GM21619 (cell line): ENCODE measurements at regions not wholly inside any gene's neighbourhood (a gene's known extent, or its start where the extent isn't known, plus 50 kb on each side); places are given as distances from the start of the nearest gene placed in this dataset.

Experiments used
- ATAC-seq: cut with Tn5 transposase; IDR thresholded peaks from one replicate; pipeline ENCODE4 v1.9.1; 2021; ENCODE audit not compliant: unreplicated experiment

DNA sequence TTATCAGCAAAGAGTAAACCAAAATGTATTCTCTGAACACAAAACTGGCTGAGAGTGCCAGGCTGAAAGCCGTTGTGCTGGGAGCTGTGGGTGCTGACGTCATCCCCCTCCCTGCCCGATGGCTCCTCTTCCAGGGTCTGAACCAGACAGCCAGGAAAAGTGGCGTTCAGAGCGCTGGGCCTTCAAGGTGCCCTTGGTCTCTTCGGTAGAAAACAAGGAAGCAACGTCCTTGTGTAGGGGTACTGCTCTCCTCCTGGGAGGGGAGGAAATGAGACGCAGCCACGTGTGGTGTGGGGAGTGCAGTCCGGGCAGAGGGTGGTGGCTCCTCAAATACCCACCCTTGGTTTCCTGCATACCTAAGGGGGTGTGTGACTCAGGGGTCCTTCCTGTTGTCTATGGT is 394.7 kb downstream of the SEC14L1 start:
- no peak for ATAC-seq

DNA sequence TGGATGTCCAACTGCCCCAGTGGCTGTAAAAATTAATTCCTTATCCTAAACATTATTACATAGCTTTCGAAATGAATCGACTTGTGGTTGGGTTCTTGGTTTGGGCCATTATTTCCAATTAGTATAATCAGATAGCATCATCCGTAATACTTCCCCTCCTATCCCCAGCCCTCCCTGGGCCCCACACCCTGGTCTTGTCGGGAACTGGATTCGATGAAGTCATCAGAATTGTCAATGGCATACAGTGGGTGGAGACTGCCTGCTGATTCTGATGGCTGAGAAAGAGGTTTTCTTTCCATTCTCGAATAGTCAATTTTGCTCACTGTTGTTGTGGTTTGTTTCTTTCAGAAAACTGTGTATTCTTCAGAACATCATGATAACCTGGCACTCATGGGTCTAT is 395.1 kb downstream of the SEC14L1 start:
- ATAC-seq, result no peak

DNA sequence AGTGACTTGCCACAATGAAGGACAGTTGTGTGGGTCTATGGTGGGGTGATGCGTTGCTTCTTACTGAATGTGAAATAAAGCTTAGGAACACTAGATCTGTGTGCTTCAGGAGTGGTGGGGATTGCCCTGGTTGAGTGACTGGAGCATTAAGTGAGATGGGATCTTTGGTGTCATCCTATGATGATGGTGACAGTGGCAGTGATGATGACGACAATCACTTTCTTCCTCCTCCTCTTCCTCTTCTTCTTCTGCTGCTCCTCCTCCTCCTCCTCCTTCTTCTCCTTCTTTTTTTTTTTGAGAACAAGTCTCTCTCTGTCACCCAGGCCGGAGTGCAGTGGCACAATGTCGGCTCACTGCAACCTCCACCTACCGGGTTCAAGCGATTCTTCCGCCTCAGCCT is 396.8 kb downstream of the SEC14L1 start:
- no peak for ATAC-seq

DNA sequence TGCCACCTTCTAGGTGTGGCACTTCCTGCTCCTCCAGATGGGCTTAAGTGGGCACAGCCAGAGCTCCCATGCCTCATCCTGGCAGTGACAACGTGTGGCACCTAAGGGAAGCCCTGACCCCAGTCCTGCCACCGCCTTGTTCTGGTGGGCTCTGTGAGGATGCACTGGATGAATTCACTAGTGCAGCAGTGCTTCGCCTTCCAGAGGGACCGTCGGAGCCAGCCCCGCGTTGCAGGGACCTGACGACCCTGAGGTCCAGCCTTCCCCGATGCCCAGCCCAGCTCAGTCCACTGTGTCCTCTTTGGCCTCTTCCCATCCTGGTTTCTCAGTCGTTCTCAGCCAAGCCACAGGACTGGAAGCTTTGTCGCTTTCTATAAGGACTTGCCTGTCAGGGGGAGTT is 399.8 kb downstream of the SEC14L1 start:
- ATAC-seq, result no peak

DNA sequence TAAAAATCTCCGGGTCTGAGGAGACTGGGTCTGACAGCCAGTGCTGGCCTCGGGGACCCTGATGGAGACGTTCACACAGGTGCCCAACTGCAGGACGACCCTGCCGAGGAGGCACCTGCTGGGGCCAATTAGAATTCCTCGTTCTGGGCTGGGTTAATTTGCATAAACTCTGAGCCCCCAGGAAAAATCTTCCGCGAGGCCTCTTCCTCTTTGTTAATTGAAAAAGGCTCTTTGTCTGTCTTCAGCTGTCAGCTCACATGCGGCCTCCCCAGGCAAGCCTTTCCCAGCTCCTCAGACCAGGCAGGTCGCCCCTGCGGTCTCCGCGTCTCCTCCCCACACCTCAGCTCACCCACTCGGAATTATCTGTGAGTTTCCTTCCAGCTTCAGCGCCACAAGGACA is 400.2 kb downstream of the SEC14L1 start:
- no peak for ATAC-seq

DNA sequence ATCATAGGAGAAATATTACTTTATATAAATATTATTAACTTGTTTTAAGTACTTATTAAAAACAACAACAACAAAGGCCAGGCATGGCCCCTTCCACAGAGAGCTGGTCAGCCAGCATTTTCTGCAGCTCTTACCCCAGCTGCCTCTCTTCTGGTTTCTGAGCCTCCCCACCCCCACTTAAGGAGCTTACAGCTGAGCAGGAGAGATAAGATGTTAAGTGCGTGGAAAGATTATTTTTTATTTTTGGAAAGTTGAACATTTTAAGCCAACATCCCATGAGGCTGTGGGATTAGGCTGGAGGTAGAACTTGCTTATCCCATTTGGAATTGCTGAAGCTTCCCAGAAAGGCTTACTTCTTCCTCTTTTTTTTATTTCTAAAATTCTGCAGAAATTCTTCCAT is 401.2 kb downstream of the SEC14L1 start:
- ATAC-seq, result no peak

DNA sequence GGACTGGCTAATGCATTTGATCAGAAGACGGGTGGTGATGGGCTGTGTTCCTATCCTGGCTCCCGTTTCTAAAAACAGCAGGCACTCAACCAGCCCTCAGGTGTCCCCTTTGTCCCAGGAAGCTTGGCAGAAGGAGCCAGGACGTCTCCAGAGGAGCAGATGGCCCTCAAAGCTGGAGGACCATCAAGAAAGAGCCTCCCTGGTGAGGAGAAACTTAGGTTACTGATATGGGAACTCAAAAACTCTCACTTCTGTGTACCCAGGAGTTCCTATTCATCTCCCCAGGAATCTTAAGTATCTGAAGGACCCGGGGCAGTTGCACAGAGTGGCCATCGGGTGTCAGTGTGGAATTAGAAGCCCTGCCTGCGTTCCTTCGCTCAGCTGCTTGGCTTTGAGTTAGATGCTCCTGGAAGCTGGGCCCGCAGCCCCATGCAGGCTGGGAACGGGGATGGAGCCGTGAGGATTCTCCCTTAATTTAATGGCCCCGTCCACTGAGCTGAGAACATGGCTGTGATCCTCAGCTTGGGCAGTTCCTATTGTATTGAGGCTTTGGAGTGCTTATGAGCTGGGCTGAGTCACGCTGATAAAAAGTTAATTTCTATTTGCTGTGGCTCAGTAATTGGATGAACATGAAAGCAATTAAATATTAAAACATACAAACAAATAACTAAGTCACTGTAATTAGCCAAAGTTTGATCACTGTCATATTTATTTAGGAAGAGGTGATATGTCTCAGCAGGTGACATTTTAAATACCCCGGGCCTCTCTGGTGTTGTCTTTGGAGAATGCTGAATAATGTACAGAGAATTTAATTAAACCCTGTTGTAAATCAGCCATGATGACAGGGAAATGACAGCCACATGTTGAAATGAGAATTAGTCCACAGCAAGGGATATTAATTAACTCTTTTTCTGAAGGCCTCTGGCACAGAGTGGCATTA is 402.1 kb downstream of the SEC14L1 start:
- ATAC-seq, result no peak

DNA sequence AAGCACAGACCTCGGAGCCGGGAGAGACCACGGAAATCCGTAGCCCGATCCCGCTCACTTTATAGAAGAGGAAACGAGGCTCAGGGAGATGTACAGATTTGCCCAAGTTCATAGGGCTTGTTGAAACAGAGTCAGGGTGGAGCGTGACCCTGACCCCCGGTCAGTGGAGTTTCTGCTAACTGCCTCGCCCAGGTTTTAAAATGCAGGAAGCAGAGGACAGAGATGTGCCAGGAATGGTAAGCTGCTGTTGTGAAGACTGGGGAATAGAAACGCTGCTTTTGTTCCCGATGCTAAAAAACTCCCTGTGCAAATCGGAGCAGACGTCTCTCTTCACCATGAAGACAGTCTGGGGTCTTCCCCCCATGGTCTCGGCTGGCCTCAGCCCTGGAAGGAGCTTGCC is 403.0 kb downstream of the SEC14L1 start:
- no peak for ATAC-seq

DNA sequence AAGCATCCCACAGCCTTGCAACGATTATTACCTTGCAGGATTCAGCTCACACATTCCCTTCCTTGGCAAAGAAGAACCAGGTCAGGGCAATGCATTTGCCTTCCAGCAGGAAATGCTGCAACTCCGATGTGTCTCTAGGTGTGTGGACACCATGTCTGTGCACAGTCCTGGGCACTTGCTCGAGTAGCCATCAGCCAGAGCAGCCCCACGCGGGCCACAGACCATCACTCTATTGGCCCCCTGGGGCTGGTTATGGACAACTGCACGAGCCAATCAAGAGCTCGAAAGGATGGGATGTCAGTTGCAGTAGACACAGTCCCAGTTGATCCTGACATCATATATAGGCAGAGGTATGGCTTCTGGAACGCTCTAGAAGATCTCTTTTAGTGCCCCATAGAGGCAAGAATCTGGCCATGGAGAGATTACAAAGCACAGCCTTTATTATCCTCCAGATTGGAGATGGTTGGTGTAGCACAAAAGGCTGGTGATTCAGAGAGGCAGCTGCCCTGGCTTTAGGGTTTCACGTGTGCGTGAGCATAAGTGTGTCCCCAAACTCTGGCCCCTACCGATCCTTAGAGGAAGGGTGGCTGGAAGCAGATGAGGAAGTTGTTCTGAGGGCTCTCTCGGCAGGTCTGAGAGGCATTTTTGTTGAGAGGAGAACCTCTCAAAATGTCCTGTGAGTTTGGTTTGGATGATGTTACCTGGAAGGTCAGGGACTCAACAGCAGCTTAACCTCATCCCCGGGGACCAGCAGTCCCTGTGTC is 403.8 kb downstream of the SEC14L1 start:
- ATAC-seq, result no peak

DNA sequence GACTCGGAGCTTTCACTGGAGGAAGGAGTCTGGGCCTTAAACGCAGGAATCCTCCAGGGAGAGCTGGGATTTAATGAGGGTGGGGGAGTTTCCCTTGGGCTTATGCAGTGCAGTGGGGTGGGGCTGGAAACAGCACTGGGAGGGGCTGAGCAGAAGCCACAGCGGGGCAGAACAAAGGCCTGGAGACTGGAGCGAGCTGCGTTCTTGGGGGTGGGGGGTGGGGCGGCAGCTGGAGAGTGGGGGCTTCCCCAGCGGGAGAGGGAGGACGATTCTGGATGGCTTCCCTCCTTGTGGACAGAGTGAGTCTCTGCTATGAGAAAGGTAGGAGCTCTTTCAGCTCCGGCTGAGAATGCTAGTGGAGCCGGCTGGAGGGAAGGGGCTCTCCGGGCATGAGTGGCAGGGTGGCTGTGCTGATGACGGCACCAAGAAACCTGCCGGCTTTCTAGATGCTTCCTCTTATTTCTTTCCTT is 406.0 kb downstream of the SEC14L1 start:
- no peak for ATAC-seq

DNA sequence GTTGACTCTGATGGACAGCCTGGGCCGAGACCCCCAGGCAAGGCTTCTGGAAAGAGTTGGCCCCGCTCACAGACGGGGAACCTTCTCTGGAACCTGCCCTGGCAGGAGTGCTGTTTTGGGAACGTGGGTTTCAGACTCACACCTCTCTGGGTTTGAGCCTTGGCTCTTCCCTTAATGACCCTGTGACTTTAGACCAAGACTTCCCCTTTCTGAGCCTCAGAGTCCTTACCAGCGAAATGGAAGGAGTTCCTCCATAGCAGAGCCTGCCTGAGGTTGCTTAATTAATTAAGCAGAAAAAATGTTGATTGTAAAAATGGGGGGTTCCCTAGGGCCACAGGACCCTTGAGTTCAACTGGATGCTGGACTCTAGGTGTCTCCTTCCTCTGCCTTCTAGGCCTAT is 408.2 kb downstream of the SEC14L1 start:
- no peak for ATAC-seq

DNA sequence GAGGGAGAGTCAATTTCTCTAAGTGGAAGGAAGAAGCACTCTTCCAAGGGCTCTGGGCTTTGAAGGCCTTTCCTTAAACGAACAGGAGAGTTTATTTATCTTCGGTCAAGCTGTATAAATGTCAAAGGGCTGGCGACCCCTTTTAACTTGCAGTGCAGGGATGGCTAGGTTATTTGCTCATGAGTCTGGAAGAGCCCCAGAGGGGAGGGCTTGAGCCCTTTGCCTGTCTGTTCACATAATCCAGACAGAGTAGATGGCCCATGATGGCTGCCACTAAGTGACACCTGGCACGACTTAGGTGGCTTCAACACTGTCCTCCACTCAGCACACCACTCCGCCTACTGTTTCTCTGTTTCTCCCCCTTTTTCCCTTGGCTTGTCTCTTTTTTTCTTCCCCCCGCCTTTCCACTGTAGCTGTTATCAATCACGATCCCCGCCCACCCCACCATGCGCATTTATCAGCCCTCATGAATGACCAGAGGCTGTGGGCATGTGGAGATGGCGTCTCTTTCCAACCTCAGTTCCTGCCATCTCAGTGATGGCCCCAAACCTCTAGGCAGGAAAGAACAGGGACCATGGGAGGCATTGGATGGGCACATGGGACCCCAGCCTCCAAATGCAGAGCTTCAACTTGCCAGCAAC is 408.7 kb upstream of the TNRC6C start:
- no peak for ATAC-seq

DNA sequence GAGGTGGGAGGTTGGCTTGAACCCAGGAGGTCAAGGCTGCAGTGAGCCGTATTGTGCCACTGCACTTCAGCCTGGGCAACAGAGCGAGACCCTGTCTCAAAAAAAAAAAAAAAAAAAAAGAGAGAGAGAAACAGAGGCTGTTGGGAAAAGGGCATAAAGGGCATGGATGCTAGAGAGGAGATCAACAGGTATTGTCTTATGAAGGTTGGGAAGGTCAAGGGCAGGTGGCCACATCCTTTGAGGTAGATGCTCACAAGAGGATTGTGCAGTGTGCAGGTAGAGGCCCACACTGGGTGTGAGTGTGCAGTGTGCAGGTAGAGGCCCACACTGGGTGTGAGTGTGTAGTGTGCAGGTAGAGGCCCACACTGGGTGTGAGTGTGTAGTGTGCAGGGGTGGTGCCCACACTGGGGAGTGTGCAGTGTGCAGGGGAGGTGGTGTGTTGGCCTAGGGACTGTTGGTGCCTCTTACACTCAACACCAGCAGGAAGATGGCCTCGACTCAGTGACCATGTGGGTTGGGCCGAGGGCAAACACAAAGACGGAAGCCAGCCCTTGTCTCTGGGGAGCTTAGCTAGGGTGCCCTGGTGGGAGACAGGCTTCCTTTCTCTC is 404.9 kb upstream of the TNRC6C start:
- ATAC-seq, result no peak

DNA sequence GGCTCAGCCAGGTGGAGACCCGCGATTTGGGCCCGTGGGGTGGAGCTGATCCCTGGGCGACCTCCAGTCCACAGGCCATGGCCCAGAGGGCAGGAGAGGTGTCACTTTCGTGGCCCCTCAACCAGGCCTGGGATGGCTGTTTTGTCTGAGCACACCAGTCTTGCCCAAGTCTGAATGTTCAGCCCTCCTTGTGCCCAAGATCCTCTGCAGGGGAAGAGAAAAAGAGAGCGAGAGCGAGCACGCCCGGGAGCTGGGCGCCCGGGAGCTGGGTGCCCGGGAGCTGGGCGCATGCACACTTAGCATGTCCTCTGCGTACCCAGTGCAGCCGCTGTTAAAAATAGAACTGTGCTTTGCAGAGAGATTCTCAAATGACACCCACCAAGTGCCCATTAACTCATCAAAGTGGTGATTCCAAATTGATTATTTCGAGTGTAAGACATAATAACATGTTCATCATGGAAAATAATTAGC is 403.3 kb upstream of the TNRC6C start:
- no peak for ATAC-seq

DNA sequence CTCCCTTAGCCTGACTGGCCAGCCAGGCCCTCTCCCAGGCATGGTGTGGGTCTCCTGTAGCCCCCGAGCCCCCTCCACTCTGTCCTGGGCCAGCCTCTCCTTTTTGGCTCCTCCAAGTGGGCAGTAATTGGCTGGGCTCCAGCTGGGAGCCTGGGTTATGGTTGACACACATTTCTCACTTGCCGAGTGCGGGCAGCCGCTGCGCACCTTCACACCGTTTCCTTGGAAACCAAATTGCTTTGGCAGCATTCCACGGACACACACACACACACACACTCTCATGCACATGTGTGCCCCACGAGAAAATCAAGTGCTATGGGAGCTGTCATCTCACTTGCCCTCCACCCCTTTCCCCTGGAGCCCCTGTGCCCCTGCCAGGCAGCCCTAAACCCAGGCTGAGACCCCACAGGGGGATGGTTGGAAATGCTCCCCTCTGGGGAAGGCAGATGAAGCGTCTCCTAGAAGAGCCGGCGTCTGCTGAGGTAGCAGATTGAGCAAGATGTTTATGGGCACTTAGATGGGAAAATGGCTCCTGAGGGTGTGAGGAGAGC is 402.7 kb upstream of the TNRC6C start:
- ATAC-seq, result no peak

DNA sequence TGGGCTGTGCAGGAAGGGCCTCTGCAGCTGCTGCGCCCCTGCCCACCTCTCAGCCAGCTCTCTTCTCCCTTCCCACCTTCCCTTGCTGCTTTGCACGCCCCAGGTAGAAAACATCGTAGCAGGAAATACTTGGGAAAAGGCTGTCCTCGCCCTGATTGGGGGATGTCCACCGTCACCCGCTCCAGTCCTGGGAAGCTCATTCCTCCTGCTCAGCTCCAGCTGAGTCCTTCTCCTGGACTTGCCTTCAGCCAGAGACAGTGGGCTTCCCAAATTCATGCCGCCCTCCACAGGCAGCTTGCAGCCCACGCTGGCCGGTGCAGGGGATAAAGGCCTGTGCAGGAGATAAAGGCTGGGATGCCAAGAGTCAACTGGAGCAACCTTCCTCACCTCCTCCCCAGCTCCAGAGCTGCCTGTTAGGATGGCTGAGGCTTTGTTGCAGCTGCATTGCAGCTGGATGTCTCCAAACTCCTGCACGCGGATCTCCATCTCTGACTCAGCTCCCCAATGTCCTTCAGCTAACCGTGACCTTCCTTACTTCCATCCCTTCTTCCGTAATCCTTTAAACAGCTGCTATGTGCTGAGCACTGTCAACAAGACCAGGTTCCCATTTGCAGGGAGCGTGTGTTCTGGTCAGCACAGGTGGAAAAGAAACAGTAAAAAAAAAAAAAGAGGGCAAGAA is 402.0 kb upstream of the TNRC6C start:
- ATAC-seq, result no peak

DNA sequence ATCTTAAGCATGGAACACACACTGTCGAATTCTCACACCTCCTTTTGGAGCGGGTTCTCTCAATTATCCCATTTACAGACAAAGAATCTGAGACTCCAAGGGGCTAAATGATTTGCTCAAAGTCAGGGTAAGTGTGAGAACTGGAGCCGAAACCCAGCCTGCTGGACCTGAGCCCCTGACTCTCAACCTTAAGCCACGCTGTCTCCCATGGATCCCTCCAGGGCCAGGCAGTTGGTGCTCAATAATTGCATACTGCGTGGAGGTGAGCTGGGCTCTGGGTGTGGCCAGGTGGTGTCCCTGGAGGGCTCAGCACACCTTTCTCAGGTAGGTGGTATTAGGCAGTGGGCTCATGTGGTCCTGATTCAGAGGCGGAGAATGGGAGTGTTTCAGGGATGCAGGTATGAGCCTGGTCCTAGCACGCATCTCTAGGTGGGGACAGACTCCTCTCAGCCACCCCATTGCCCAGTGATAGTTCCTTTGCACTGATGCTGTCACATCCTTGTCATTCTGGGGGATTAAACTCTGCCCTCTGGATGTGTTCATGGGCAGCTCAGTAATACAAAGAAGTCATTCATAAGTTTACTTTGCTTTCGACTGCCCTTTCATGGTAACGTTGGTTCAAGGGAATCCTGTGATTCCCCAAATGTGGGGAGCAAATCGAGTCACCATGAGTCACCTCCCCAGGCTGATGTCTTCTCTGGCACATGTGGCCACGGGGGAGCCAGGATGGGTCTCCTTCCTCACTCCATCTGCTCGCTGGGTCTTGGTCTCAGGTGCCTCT is 399.5 kb upstream of the TNRC6C start:
- ATAC-seq, result no peak

DNA sequence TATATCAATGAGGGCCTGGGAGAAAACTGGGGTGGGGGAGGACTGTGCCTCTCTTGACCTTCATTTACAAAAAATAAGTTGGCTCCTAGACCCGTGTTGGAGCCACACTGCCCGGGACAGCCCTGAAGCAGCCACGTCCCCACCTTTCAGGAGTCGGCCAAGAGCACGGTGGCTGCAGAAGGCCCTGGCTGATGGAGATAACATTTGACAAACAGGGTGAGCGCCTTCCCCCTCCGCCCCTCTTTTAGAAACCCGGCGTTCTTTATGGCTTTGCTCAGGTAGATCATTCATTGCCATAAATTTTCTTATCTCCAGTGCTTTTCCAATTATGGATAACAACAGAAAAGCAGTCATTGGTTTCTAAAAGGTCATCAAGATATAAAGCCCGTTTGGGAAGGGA is 398.1 kb upstream of the TNRC6C start:
- no peak for ATAC-seq

DNA sequence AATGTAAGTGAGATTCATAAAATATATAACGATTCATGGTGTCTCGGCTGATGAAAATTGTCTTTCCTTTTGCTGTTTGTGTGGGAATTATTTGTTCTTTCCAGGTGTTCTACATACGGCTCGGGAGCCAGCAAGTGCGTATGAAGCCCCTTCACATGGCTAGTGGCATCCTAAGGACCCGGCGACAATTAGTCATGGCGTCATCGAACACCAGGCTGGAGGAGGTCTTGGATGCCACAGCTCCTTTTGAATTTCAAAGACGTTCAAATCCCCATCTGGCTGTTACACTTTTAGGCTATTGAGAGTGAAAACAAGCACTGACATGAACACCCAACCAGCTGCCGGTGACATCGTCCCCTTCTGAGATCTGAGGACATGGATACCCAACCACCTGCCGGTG is 397.7 kb upstream of the TNRC6C start:
- no peak for ATAC-seq
